WTC11 (cell line): ENCODE measurements at regions not wholly inside any gene's neighbourhood (a gene's known extent, or its start where the extent isn't known, plus 50 kb on each side); places are given as distances from the start of the nearest gene placed in this dataset.
A peak's percentile ranks its signal among the peaks of the same experiment; 100 is the strongest.

Experiments used
- ATAC-seq: fragments of 200-7000 bp; cut with Tn5 transposase; 2 replicates; pipeline ENCODE4 v1.10.0; 2021; ENCODE audit warnings: mild to moderate bottlenecking, moderate library complexity
- CTCF ChIA-PET: fragments of 300-600 bp; sonication (Branson Sonifier 250); formaldehyde crosslinking; loops from one replicate; lab custom pipeline; 2021; ENCODE audit warnings: antibody characterized with exemption; lab: Charles Lee
- POLR2A ChIA-PET: fragments of 350-600 bp; sonication (Branson Sonifier 250); formaldehyde crosslinking; loops from one replicate; lab custom pipeline; 2021; ENCODE audit warnings: antibody characterized with exemption; lab: Charles Lee
- DNase-seq: peaks from one replicate; pipeline ENCODE4 v3.0.0; 2021; ENCODE audit warnings: low spot score
- H3K27ac Mint-ChIP-seq: 2 replicates; pipeline ENCODE4 v1.8.0; 2021; ENCODE audit warnings: mixed read lengths
- H3K27me3 Mint-ChIP-seq: 2 replicates; pipeline ENCODE4 v1.8.0; 2021; ENCODE audit warnings: low read depth, mild to moderate bottlenecking, moderate library complexity, mixed read lengths
- H3K36me3 Mint-ChIP-seq: 2 replicates; pipeline ENCODE4 v1.8.0; 2021; ENCODE audit warnings: mixed read lengths
- H3K4me1 Mint-ChIP-seq: 2 replicates; pipeline ENCODE4 v1.8.0; 2022; ENCODE audit warnings: mixed read lengths
- H3K4me3 Mint-ChIP-seq: 2 replicates; pipeline ENCODE4 v1.8.0; 2021; ENCODE audit warnings: mild to moderate bottlenecking, moderate library complexity, mixed read lengths
- H3K9me3 Mint-ChIP-seq: 2 replicates; pipeline ENCODE4 v1.8.0; 2021; ENCODE audit warnings: mixed read lengths
- ETV6 ChIP-seq: sonication (generic); formaldehyde crosslinking; IDR thresholded peaks from 2 replicates; pipeline ENCODE4 v1.8.1; 2022; ENCODE audit warnings: mild to moderate bottlenecking, missing genetic modification reagents
- FOXP1 ChIP-seq: sonication (generic); formaldehyde crosslinking; IDR thresholded peaks from 2 replicates; pipeline ENCODE4 v1.8.0; 2022; ENCODE audit warnings: missing genetic modification reagents, mild to moderate bottlenecking, moderate library complexity, borderline replicate concordance
- NFATC4 ChIP-seq: fragments of 250-450 bp; sonication (Bioruptor Pico); IDR thresholded peaks from 2 replicates; pipeline ENCODE4 v1.9.0; 2021; ENCODE audit warnings: mild to moderate bottlenecking
- NR2C2 ChIP-seq: sonication (generic); formaldehyde crosslinking; IDR thresholded peaks from 2 replicates; pipeline ENCODE4 v1.8.0; 2022; ENCODE audit warnings: mild to moderate bottlenecking, missing genetic modification reagents
- TCF7 ChIP-seq: sonication (generic); formaldehyde crosslinking; IDR thresholded peaks from 2 replicates; pipeline ENCODE4 v1.8.0; 2022; ENCODE audit warnings: mild to moderate bottlenecking, low read depth, missing genetic modification reagents, moderate library complexity
- ZBTB21 ChIP-seq: sonication (generic); formaldehyde crosslinking; IDR thresholded peaks from 2 replicates; pipeline ENCODE4 v1.8.1; 2023; ENCODE audit warnings: mild to moderate bottlenecking, missing genetic modification reagents, borderline replicate concordance
- ZNF138 ChIP-seq: sonication (generic); formaldehyde crosslinking; conservative IDR thresholded peaks from 2 replicates; pipeline ENCODE4 v1.8.1; 2022; ENCODE audit warnings: mild to moderate bottlenecking, moderate library complexity, missing genetic modification reagents
- TF ChIP-seq, protein P1 (sequence below): sonication (generic); formaldehyde crosslinking; conservative IDR thresholded peaks from 2 replicates; pipeline ENCODE4 v1.8.1; 2023; ENCODE audit warnings: mild to moderate bottlenecking, low read depth, missing genetic modification reagents, moderate library complexity
- TF ChIP-seq, protein P2 (sequence below): fragments of 200-600 bp; IDR thresholded peaks from 2 replicates; pipeline ENCODE4 v1.8.0; 2022; ENCODE audit warnings: antibody characterized with exemption
- TF ChIP-seq, protein P3 (sequence below): fragments of 250-450 bp; sonication (Bioruptor Pico); IDR thresholded peaks from 2 replicates; pipeline ENCODE4 v1.9.0; 2021; ENCODE audit warnings: mild to moderate bottlenecking
- TF ChIP-seq, protein P4 (sequence below): sonication (generic); formaldehyde crosslinking; IDR thresholded peaks from 2 replicates; pipeline ENCODE4 v1.8.0; 2022; ENCODE audit warnings: mild to moderate bottlenecking, missing genetic modification reagents
- TF ChIP-seq, protein P5 (sequence below): fragments of 250-450 bp; sonication (Bioruptor Pico); IDR thresholded peaks from 2 replicates; pipeline ENCODE4 v1.8.0; 2021; ENCODE audit warnings: mild to moderate bottlenecking
- TF ChIP-seq, protein P6 (sequence below): sonication (generic); formaldehyde crosslinking; IDR thresholded peaks from 2 replicates; pipeline ENCODE4 v1.8.0; 2023; ENCODE audit warnings: mild to moderate bottlenecking, missing genetic modification reagents

DNA sequence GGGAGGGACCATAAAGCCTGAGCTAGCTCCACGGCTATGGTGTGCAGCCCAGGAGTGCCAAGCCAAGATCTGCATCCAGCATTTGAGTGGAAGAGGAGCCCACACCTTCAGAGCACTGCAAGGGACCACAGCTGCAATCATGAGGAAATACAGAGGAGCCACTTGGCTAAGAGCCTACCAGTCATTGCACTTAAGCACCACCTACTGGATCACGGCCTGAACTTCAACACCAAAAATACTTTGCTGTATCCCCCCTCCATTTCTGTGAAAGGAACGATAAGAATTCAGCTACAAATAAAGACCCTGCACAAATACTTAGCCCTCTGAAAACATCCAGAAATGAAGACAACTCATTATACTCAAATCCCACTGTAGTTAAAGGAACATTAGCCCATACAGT is 545.3 kb downstream of the TSN start:
- ChIA-PET POLR2A (no interaction called here), CTCF (interaction anchor here (0.6 to 1.7 kb wide), 4 partner anchors 308 to 490 kb away, joined by 3 to 5 read pairs (median 3); no protein-coding TSS in a partner anchor)
- Mint-ChIP-seq H3K4me1 (peaks cover 10% of the 10 kb centered on the region), H3K27me3 (peaks cover 6% of the 10 kb centered on the region), H3K4me3 (no peak overlapping the region), H3K9me3 (peaks cover 64% of the 10 kb centered on the region), H3K27ac (no peak overlapping the region), H3K36me3 (peaks cover 34% of the 10 kb centered on the region)
- ATAC-seq, result peak; percentile 79
- peak; percentile 18 for DNase-seq
- TF ChIP-seq, protein P1, sequence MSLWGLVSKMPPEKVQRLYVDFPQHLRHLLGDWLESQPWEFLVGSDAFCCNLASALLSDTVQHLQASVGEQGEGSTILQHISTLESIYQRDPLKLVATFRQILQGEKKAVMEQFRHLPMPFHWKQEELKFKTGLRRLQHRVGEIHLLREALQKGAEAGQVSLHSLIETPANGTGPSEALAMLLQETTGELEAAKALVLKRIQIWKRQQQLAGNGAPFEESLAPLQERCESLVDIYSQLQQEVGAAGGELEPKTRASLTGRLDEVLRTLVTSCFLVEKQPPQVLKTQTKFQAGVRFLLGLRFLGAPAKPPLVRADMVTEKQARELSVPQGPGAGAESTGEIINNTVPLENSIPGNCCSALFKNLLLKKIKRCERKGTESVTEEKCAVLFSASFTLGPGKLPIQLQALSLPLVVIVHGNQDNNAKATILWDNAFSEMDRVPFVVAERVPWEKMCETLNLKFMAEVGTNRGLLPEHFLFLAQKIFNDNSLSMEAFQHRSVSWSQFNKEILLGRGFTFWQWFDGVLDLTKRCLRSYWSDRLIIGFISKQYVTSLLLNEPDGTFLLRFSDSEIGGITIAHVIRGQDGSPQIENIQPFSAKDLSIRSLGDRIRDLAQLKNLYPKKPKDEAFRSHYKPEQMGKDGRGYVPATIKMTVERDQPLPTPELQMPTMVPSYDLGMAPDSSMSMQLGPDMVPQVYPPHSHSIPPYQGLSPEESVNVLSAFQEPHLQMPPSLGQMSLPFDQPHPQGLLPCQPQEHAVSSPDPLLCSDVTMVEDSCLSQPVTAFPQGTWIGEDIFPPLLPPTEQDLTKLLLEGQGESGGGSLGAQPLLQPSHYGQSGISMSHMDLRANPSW (CRISPR knock-in tag), result no peak
- TF ChIP-seq, protein P2, sequence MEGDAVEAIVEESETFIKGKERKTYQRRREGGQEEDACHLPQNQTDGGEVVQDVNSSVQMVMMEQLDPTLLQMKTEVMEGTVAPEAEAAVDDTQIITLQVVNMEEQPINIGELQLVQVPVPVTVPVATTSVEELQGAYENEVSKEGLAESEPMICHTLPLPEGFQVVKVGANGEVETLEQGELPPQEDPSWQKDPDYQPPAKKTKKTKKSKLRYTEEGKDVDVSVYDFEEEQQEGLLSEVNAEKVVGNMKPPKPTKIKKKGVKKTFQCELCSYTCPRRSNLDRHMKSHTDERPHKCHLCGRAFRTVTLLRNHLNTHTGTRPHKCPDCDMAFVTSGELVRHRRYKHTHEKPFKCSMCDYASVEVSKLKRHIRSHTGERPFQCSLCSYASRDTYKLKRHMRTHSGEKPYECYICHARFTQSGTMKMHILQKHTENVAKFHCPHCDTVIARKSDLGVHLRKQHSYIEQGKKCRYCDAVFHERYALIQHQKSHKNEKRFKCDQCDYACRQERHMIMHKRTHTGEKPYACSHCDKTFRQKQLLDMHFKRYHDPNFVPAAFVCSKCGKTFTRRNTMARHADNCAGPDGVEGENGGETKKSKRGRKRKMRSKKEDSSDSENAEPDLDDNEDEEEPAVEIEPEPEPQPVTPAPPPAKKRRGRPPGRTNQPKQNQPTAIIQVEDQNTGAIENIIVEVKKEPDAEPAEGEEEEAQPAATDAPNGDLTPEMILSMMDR, result 0 out of 2 replicates have a peak, but pooled peaks have one; percentile 22

DNA sequence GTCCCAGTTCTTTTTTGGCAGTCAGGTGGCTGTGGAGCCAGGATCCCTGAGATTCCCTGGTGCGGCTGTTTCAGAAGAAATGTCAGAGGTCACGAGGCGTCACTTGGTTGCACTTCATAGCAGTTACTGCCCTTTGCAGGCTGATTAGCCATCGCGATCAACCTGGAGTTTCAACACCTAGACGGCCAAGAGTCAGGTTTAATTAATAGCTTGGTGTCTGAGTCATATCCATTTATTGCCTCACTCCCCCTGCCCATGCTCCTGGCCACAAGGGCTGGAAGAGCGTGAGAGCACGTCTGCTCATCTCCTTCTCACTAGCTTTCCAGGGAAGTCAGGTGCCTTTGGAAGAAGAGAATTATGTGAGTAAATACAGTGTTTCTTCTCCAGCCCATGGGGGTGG is 552.3 kb downstream of the TSN start:
- POLR2A ChIA-PET, result no interaction called here
- peaks cover 2% of the 10 kb centered on the region; the same call in 1 of the 2 replicates for H3K27me3 Mint-ChIP-seq
- no peak overlapping the region for H3K4me3 Mint-ChIP-seq
- no peaks in the 10 kb centered on the region for H3K4me1 Mint-ChIP-seq
- no peak for ATAC-seq
- CTCF ChIA-PET, result no interaction called here
- H3K36me3 Mint-ChIP-seq, result peaks cover 23% of the 10 kb centered on the region
- no peak for DNase-seq
- H3K9me3 Mint-ChIP-seq, result peaks cover 47% of the 10 kb centered on the region
- H3K27ac Mint-ChIP-seq, result no peak overlapping the region
- TF ChIP-seq ETV6 (CRISPR knock-in tag) (no peak), ZNF138 (CRISPR knock-in tag) (no peak), FOXP1 (no peak), ZBTB21 (CRISPR knock-in tag) (no peak), NR2C2 (CRISPR knock-in tag) (no peak), NFATC4 (CRISPR knock-in tag) (no peak), TCF7 (CRISPR knock-in tag) (no peak)
- TF ChIP-seq, protein P3, sequence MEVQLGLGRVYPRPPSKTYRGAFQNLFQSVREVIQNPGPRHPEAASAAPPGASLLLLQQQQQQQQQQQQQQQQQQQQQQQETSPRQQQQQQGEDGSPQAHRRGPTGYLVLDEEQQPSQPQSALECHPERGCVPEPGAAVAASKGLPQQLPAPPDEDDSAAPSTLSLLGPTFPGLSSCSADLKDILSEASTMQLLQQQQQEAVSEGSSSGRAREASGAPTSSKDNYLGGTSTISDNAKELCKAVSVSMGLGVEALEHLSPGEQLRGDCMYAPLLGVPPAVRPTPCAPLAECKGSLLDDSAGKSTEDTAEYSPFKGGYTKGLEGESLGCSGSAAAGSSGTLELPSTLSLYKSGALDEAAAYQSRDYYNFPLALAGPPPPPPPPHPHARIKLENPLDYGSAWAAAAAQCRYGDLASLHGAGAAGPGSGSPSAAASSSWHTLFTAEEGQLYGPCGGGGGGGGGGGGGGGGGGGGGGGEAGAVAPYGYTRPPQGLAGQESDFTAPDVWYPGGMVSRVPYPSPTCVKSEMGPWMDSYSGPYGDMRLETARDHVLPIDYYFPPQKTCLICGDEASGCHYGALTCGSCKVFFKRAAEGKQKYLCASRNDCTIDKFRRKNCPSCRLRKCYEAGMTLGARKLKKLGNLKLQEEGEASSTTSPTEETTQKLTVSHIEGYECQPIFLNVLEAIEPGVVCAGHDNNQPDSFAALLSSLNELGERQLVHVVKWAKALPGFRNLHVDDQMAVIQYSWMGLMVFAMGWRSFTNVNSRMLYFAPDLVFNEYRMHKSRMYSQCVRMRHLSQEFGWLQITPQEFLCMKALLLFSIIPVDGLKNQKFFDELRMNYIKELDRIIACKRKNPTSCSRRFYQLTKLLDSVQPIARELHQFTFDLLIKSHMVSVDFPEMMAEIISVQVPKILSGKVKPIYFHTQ, result no peak
- TF ChIP-seq, protein P1 (CRISPR knock-in tag), result no peak
- TF ChIP-seq, protein P4, sequence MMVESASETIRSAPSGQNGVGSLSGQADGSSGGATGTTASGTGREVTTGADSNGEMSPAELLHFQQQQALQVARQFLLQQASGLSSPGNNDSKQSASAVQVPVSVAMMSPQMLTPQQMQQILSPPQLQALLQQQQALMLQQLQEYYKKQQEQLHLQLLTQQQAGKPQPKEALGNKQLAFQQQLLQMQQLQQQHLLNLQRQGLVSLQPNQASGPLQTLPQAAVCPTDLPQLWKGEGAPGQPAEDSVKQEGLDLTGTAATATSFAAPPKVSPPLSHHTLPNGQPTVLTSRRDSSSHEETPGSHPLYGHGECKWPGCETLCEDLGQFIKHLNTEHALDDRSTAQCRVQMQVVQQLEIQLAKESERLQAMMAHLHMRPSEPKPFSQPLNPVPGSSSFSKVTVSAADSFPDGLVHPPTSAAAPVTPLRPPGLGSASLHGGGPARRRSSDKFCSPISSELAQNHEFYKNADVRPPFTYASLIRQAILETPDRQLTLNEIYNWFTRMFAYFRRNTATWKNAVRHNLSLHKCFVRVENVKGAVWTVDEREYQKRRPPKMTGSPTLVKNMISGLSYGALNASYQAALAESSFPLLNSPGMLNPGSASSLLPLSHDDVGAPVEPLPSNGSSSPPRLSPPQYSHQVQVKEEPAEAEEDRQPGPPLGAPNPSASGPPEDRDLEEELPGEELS, result no peak
- TF ChIP-seq, protein P5, sequence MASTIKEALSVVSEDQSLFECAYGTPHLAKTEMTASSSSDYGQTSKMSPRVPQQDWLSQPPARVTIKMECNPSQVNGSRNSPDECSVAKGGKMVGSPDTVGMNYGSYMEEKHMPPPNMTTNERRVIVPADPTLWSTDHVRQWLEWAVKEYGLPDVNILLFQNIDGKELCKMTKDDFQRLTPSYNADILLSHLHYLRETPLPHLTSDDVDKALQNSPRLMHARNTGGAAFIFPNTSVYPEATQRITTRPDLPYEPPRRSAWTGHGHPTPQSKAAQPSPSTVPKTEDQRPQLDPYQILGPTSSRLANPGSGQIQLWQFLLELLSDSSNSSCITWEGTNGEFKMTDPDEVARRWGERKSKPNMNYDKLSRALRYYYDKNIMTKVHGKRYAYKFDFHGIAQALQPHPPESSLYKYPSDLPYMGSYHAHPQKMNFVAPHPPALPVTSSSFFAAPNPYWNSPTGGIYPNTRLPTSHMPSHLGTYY (CRISPR knock-in tag), result no peak
- TF ChIP-seq, protein P6, sequence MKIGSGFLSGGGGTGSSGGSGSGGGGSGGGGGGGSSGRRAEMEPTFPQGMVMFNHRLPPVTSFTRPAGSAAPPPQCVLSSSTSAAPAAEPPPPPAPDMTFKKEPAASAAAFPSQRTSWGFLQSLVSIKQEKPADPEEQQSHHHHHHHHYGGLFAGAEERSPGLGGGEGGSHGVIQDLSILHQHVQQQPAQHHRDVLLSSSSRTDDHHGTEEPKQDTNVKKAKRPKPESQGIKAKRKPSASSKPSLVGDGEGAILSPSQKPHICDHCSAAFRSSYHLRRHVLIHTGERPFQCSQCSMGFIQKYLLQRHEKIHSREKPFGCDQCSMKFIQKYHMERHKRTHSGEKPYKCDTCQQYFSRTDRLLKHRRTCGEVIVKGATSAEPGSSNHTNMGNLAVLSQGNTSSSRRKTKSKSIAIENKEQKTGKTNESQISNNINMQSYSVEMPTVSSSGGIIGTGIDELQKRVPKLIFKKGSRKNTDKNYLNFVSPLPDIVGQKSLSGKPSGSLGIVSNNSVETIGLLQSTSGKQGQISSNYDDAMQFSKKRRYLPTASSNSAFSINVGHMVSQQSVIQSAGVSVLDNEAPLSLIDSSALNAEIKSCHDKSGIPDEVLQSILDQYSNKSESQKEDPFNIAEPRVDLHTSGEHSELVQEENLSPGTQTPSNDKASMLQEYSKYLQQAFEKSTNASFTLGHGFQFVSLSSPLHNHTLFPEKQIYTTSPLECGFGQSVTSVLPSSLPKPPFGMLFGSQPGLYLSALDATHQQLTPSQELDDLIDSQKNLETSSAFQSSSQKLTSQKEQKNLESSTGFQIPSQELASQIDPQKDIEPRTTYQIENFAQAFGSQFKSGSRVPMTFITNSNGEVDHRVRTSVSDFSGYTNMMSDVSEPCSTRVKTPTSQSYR (CRISPR knock-in tag), result no peak
